ENCODE measurements at regions not wholly inside any gene's neighbourhood (a gene's known extent, or its start where the extent isn't known, plus 50 kb on each side); places are given as distances from the start of the nearest gene placed in this dataset.

DNA sequence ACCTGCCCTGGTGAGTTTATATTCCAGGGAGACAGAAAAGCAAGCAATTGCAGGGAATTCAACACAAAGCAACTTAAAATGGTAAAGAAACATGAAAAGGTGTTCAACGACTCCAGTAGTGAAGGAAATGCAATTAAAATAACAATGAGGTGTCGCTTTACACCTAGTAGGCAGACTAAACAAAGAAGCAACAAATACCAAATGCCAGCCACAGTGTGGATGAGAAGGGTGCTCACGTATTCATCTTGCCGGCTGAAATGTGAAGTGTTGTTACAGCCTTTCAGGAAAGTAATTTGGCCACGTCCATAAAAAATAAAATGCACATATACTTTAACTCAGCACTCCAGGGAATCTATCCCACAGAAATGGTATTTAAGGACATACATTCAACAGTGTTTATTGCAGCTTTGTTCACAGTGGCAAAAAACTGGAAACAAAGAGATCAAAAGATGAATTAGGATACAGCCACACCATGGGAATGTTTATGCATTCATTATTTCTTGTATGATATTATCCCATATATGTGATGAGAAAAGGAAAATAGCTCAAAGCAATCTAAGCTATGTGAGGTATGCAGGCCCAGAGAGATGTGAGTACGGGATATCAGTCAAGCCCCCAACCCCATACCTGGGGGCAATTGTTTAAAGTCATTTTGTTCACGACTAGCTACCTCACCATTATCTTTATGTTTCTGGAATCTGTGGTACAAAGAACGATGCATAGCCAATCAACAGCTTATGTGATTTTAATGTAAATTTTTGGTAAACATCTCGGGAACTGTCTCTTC, 266.0 kb upstream of the SOX4 start:
- Histone ChIP-seq H3K36me3 (no peaks in the 10 kb centered on the region), H3K4me3 (no peak overlapping the region), H3K27ac (no peak overlapping the region), H3K27me3 (no peaks in the 10 kb centered on the region), H3K9me3 (no peaks in the 10 kb centered on the region), H3K4me1 (ENCODE audit: insufficient read depth) (peaks cover 3% of the 10 kb centered on the region)
- intact Hi-C loops (cut with DNase I): no loop called here
- DNase-seq: no peak
- WGBS, 3 donors: 79 to 81% (median 80%) methylated on average over 9 of the region's 9 CpGs
- no peak for TF ChIP-seq EP300 (IDR thresholded peaks at IDR 0.05)
- TF ChIP-seq, protein P1, sequence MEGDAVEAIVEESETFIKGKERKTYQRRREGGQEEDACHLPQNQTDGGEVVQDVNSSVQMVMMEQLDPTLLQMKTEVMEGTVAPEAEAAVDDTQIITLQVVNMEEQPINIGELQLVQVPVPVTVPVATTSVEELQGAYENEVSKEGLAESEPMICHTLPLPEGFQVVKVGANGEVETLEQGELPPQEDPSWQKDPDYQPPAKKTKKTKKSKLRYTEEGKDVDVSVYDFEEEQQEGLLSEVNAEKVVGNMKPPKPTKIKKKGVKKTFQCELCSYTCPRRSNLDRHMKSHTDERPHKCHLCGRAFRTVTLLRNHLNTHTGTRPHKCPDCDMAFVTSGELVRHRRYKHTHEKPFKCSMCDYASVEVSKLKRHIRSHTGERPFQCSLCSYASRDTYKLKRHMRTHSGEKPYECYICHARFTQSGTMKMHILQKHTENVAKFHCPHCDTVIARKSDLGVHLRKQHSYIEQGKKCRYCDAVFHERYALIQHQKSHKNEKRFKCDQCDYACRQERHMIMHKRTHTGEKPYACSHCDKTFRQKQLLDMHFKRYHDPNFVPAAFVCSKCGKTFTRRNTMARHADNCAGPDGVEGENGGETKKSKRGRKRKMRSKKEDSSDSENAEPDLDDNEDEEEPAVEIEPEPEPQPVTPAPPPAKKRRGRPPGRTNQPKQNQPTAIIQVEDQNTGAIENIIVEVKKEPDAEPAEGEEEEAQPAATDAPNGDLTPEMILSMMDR (IDR thresholded peaks at IDR 0.05): no peak
- no peak for TF ChIP-seq POLR2A (IDR thresholded peaks at IDR 0.05)

DNA sequence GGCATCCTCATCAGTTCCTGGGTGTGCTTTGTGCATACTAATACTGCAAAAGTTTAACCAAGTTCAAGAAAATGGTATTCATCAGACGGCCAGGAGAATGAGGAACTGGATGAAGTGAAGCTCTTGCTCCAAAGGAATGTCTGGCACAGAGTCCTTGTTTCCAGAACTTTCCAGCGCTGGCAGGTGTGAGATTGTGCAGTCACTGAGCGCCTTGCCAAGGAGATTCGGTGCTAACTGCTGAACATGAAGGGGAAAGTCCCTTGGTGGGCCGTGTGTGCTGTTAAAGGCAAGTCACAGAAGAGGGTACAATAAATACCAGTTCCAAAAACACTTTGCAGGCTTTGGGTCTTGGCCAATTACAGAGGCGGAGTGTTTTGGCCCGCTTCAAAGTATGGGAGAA, 262.3 kb upstream of the SOX4 start:
- intact Hi-C loops (cut with DNase I): loop anchor here in 1 of 4 donors (10.0 kb wide), 1 partner anchor 254 kb away; no protein-coding TSS in a partner anchor
- Histone ChIP-seq H3K36me3 (no peaks in the 10 kb centered on the region), H3K27ac (no peak overlapping the region), H3K27me3 (no peaks in the 10 kb centered on the region), H3K4me3 (no peak overlapping the region), H3K9me3 (no peaks in the 10 kb centered on the region), H3K4me1 (ENCODE audit: insufficient read depth) (peaks cover 5% of the 10 kb centered on the region)
- TF ChIP-seq EP300 (IDR thresholded peaks at IDR 0.05): no peak
- 21 to 25% (median 25%) methylated on average over 7 of the region's 7 CpGs for WGBS, 3 donors
- DNase-seq: peak in 4 of 5 donors; percentile 33 to 65 (median 49)

DNA sequence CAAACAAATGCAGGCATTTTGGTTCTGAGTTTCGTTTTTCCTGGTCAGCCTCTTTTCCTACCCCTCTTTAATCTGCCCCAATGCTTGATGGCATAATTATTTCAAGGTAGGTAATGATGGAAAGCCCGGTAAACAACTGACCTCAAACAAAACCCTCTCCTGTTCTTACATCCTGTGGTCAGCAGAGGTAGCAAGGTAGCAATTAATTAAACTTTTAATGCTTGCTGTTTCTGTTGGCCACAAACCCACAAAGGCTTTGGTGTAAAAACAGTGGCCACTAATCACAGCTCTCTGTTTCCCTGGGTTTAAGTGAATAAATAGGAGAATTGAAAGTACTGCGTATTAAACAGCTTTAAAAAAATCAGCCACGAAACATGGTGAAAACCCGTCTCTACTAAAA, 261.5 kb upstream of the SOX4 start:
- H3K4me1 ChIP-seq (ENCODE audit: insufficient read depth): peaks cover 5% of the 10 kb centered on the region
- 75 to 87% (median 87%) methylated on average over 5 of the region's 5 CpGs for WGBS, 3 donors
- H3K36me3 ChIP-seq: no peaks in the 10 kb centered on the region
- H3K27me3 ChIP-seq: no peaks in the 10 kb centered on the region
- H3K9me3 ChIP-seq: no peaks in the 10 kb centered on the region
- no peak for DNase-seq
- TF ChIP-seq, protein P1 (IDR thresholded peaks at IDR 0.05): no peak
- TF ChIP-seq POLR2A (IDR thresholded peaks at IDR 0.05): no peak
- TF ChIP-seq EP300 (IDR thresholded peaks at IDR 0.05): no peak
- intact Hi-C loops (cut with DNase I): loop anchor here in 1 of 4 donors (10.0 kb wide), 1 partner anchor 253 kb away; no protein-coding TSS in a partner anchor
- H3K27ac ChIP-seq: no peak overlapping the region
- no peak overlapping the region for H3K4me3 ChIP-seq

DNA sequence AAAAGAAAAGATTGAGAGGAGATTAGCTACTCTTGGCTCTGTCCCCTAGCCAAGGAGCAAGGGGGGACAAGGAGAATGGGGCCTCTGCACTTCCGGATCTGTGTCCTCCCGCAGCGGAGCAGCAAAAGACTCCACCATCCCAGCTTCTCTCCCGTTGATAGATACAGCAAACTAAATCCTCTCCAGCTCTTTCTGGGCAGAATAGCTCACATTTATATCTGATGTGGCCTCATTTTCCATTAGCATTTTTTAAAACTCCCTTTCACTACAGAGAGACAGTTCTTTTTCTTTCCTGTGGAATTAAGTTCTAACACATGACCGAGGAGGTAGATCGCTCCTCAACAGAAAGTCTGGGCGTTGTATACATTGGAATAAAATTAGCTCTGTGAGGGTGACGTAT, 260.9 kb upstream of the SOX4 start:
- Histone ChIP-seq H3K4me3 (no peak overlapping the region), H3K9me3 (no peaks in the 10 kb centered on the region), H3K27ac (no peak overlapping the region), H3K4me1 (ENCODE audit: insufficient read depth) (peaks cover 5% of the 10 kb centered on the region), H3K36me3 (no peaks in the 10 kb centered on the region), H3K27me3 (no peaks in the 10 kb centered on the region)
- TF ChIP-seq, protein P1 (IDR thresholded peaks at IDR 0.05): no peak
- 80 to 92% (median 89%) methylated on average over 8 of the region's 8 CpGs for WGBS, 3 donors
- intact Hi-C loops (cut with DNase I): loop anchor here in 1 of 4 donors (10.0 kb wide), 1 partner anchor 252 kb away; no protein-coding TSS in a partner anchor
- DNase-seq: no peak

DNA sequence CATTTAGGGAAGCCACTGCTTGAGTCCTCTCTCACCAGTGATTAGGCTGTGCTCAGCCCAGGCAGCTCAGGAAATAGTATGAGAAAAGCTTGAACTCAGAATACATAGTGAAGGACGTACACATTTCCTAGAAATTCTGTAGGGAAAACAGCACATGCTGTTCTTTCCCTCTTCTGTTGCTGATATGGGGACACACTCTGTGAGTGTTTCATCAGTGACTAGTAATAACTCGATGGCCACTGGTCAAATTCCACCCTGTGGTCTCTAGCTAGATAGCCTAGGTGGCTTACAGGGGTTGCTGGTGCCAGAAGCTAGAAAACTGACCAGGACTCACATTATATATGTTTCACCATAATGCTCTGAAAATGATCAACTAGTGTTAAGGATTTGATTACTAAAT, 259.8 kb upstream of the SOX4 start:
- peaks cover 5% of the 10 kb centered on the region for H3K4me1 ChIP-seq (ENCODE audit: insufficient read depth)
- intact Hi-C loops (cut with DNase I): loop anchor here in 1 of 4 donors (10.0 kb wide), 1 partner anchor 251 kb away; no protein-coding TSS in a partner anchor
- no peak overlapping the region for H3K27ac ChIP-seq
- H3K27me3 ChIP-seq: no peaks in the 10 kb centered on the region
- no peaks in the 10 kb centered on the region for H3K9me3 ChIP-seq
- no peak for DNase-seq
- TF ChIP-seq EP300 (IDR thresholded peaks at IDR 0.05): no peak
- TF ChIP-seq, protein P1 (IDR thresholded peaks at IDR 0.05): no peak
- H3K4me3 ChIP-seq: no peak overlapping the region
- 90 to 94% (median 92%) methylated on average over 2 of the region's 2 CpGs for WGBS, 3 donors
- H3K36me3 ChIP-seq: no peaks in the 10 kb centered on the region
